ENCODE measurements at regions not wholly inside any gene's neighbourhood (a gene's known extent, or its start where the extent isn't known, plus 50 kb on each side); places are given as distances from the start of the nearest gene placed in this dataset.
"Not testable (repeated sequence)": the region's sequence is repeated elsewhere in the genome, so short reads cannot be mapped to it uniquely, and the experiment has no call there.

GRCh38 chr21:9796293-9796692 lies 725.1 kb upstream of the TPTE start:
- DNase-seq: not testable (repeated sequence)

- DNase-seq: not testable (repeated sequence)
These were observed 713.7 kb upstream of the TPTE start for GRCh38 chr21:9807675-9808074.

DNA sequence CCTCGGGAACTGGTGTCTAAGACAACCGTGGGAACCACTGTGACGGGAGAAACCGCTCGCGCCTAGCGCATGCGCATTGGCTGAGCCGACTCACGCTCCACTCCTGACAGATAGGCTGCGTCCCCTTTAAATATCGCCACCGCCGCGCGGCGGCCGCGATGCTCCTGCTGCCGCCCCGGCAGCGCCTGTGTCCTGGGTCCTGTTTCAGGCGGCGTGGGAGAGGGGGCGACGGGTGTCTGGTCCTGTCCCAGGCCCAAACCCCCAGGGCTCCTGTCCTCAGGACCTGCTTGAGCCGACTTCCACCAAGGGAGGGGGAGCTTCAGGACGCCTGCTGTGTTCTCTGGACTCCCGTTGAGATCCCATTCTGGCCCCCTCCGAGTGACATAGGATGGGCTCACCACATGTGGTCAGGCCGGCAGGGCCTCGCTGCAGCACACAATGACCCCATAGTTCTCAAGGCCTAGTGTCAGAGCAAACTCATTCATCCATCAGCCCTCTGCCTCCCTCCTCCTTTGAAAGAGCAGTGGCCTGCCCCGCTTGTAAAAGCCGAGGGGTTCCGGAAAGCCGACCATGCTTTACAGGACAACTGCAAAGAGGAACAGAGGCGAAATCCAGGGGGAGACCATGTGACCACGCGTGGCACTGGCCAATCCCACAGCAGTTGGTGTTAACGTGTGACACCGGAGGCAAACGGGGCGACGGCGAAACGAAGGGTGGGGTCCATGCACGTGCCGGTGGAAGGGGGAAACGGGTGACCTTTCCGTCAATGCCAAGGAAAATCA lies 710.0 kb upstream of the TPTE start:
- DNase-seq: not testable (repeated sequence)

DNA sequence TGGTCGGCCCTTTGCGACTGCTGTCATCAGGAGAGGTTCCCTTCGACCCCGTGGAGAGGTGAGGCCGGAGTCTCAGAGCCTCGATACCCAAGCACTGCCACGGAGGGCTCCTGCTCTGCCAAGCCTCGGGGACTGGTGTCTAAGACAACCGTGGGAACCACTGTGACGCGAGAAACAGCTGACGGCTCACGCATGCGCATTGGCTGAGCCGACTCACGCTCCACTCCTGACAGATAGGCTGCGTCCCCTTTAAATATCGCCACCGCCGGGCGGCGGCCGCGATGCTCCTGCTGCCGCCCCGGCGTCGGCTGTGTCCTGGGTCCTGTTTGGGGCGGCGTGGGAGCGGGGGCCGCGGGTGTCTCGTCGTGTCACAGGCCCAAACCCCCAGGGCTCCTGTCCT lies 708.9 kb upstream of the TPTE start:
- DNase-seq: not testable (repeated sequence)

DNA sequence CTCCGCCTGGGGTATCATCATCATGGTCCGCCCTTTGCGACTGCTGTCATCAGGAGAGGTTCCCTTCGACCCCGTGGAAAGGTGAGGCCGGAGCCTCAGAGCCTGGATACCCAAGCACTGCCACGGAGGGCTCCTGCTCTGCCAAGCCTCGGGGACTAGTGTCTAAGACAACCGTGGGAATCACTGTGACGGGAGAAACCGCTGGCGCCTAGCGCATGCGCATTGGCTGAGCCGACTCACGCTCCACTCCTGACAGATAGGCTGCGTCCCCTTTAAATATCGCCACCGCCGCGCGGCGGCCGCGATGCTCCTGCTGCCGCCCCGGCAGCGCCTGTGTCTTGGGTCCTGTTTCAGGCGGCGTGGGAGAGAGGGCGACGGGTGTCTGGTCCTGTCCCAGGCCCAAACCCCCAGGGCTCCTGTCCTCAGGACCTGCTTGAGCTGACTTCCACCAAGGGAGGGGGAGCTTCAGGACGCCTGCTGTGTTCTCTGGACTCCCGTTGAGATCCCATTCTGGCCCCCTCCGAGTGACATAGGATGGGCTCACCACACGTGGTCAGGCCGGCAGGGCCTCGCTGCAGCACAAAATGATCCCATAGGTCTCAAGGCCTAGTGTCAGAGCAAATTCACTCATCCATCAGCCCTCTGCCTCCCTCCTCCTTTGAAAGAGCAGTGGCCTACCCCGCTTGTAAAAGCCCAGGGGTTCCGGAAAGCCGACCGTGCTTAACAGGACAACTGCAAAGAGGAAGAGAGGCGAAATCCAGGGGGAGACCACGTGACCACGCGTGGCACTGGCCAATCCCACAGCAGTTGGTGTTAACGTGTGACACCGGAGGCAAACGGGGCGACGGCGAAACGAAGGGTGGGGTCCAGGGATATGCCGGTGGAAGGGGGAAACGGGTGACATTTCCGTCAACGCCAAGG lies 707.2 kb upstream of the TPTE start:
- not testable (repeated sequence) for DNase-seq

DNA sequence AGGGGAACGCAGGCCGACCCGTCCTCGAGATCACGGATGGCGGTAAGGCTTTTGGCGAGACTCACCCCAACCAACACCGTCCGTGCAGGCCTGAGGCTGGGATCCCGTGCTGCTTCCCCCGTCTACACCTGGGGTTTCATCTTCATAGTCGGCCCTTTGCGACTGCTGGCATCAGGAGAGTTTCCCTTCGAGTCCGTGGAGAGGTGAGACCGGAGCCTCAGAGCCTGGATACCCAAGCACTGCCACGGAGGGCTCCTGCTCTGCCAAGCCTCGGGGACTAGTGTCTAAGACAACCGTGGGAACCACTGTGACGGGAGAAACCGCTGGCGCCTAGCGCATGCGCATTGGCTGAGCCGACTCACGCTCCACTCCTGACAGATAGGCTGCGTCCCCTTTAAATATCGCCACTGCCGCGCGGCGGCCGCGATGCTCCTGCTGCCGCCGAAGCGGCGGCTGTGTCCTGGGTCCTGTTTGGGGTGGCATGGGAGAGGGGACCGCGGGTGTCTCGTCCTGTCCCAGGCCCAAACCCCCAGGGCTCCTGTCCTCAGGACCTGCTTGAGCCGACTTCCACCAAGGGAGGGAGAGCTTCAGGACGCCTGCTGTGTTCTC lies 706.1 kb upstream of the TPTE start:
- not testable (repeated sequence) for DNase-seq

- DNase-seq: not testable (repeated sequence)
These were observed 704.5 kb upstream of the TPTE start for GRCh38 chr21:9816734-9817334.

- DNase-seq: not testable (repeated sequence)
These were observed 703.4 kb upstream of the TPTE start for GRCh38 chr21:9817841-9818441.

GRCh38 chr21:9819549-9820192 lies 701.7 kb upstream of the TPTE start:
- DNase-seq: not testable (repeated sequence)

DNA sequence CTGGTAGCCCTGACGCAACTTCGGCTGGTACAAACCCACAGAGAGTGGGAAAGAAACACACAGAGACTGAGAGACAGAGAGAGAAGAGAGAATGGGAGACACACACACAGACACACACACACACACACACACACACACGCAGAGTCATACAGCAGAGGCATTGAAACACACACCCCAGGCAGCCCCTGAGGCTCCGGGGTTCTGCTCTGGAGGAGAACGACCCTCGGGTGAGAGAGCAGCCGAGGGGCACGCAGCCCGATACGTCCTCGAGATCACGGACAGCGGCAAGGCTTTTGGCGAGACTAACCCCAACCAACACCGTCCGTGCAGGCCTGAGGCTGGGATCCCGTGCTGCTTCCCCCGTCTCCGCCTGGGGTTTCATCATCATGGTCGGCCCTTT lies 700.8 kb upstream of the TPTE start:
- DNase-seq: not testable (repeated sequence)

DNA sequence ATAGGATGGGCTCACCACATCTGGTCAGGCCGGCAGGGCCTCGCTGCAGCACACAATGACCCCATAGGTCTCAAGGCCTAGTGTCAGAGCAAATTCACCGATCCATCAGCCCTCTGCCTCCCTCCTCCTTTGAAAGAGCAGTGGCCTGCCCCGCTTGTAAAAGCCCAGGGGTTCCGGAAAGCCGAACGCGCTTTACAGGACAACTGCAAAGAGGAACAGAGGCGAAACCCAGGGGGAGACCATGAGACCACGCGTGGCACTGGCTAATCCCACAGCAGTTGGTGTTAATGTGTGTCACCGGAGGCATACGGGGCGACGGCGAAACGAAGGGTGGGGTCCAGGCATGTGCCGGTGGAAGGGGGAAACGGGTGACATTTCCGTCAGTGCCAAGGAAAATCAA lies 699.9 kb upstream of the TPTE start:
- not testable (repeated sequence) for DNase-seq

DNA sequence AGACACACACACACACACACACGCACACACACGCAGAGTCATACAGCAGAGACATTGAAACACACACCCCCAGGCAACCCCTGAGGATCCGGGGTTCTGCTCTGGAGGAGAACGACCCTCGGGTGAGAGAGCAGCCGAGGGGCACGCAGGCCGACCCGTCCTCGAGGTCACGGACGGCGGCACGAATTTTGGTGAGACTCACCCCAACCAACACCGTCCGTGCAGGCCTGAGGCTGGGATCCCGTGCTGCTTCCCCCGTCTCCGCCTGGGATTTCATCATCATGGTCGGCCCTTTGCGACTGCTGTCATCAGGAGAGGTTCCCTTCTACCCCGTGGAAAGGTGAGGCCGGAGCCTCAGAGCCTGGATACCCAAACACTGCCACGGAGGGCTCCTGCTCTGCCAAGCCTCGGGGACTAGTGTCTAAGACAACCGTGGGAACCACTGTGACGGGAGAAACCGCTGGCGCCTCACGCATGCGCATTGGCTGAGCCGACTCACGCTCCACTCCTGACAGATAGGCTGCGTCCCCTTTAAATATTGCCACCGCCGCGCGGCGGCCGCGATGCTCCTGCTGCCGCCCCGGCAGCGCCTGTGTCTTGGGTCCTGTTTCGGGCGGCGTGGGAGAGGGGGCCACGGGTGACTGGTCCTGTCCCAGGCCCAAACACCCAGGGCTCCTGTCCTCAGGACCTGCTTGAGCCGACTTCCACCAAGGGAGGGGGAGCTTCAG lies 699.1 kb upstream of the TPTE start:
- DNase-seq: not testable (repeated sequence)

DNA sequence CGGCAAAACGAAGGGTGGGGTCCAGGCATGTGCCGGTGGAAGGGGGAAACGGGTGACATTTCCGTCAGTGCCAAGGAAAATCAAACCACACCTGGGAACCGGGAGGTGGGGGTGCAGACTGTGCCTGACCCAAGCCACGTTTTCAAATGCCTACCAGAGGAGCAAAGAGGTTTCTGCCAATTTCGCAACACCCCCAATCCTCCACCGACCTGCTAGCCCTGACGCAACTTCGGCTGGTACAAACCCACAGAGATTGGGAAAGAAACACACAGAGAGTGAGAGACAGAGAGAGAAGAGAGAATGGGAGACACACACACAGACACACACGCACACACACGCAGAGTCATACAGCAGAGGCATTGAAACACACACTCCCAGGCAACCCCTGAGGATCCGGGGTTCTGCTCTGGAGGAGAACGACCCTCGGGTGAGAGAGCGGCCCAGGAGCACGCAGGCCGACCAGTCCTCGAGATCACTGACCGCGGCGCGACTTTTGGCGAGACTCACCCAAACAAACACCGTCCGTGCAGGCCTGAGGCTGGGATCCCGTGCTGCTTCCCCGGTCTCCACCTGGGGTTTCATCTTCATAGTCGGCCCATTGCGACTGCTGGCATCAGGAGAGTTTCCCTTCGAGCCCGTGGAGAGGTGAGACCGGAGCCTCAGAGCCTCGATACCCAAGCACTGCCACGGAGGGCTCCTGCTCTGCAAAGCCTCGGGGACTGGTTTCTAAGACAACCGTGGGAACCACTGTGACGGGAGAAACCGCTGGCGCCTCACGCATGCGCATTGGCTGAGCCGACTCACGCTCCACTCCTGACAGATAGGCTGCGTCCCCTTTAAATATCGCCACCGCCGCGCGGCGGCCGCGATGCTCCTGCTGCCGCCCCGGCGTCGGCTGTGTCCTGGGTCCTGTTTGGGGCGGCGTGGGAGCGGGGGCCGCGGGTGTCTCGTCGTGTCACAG lies 697.9 kb upstream of the TPTE start:
- not testable (repeated sequence) for DNase-seq

GRCh38 chr21:9830801-9831200 lies 690.6 kb upstream of the TPTE start:
- not testable (repeated sequence) for DNase-seq

DNA sequence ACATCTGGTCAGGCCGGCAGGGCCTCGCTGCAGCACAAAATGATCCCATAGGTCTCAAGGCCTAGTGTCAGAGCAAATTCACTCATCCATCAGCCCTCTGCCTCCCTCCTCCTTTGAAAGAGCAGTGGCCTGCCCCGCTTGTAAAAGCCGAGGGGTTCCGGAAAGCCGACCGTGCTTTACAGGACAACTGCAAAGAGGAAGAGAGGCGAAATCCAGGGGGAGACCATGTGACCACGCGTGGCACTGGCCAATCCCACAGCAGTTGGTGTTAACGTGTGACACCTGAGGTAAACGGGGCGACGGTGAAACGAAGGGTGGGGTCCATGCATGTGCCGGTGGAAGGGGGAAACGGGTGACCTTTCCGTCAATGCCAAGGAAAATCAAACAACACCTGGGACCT lies 688.6 kb upstream of the TPTE start:
- DNase-seq: not testable (repeated sequence)

DNA sequence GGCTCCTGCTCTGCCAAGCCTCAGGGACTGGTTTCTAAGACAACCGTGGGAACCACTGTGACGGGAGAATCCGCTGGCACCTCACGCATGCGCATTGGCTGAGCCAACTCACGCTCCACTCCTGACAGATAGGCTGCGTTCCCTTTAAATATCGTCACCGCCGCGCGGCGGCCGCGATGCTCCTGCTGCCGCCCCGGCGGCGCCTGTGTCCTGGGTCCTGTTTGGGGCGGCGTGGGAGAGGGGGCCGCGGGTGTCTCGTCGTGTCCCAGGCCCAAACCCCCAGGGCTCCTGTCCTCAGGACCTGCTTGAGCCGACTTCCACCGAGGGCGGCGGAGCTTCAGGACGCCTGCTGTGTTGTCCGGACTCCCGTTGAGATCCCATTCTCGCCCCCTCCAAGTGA lies 684.8 kb upstream of the TPTE start:
- not testable (repeated sequence) for DNase-seq

DNA sequence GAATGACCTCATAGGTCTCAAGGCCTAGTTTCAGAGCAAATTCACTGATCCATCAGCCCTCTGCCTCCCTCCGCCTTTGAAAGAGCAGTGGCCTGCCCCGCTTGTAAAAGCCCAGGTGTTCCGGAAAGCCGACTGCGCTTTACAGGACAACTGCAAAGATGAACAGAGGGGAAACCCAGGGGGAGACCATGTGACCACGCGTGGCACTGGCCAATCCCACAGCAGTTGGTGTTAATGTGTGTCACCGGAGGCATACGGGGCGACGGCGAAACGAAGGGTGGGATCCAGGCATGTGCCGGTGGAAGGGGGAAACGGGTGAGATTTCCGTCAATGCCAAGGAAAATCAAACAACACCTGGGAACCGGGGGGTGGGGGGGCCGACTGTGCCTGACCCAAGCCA lies 684.4 kb upstream of the TPTE start:
- DNase-seq: not testable (repeated sequence)

GRCh38 chr21:9837526-9837925 lies 683.9 kb upstream of the TPTE start:
- not testable (repeated sequence) for DNase-seq

DNA sequence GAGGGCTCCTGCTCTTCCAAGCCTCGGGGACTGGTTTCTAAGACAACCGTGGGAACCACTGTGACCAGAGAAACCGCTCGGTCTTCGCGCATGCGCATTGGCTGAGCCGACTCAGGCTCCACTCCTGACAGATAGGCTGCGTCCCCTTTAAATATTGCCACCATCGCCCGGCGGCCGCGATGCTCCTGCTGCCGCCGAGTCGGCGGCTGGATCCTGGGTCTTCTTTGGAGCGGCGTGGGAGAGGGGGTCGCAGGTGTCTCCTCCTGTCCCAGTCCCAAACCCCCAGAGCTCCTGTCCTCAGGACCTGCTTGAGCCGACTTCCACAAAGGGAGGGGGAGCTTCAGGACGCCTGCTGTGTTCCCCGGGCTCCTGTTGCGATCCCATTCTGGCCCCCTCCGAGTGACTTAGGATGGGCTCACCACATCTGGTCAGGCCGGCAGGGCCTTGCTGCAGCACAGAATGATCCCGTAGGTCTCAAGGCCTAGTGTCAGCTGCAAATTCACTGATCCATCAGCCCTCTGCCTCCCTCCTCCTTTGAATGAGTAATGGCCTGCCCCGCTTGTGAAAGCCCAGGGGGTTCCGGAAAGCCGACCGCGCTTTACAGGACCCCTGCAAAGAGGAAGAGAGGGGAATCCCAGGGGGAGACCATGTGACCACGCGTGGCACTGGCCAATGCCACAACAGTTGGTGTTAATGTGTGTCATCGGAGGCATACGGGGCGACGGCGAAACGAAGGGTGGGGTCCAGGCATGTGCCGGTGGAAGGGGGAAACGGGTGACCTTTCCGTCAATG lies 683.2 kb upstream of the TPTE start:
- DNase-seq: no peak

Data from NCI-H1417 (cell line).